ENCODE measurements at regions not wholly inside any gene's neighbourhood (a gene's known extent, or its start where the extent isn't known, plus 50 kb on each side); places are given as distances from the start of the nearest gene placed in this dataset.
"Not testable (repeated sequence)": the region's sequence is repeated elsewhere in the genome, so short reads cannot be mapped to it uniquely, and the experiment has no call there.

- no peaks in the 10 kb centered on the region for H3K9me3 ChIP-seq (ENCODE audit: control insufficient read depth, insufficient read depth, low read length)
- no peaks in the 10 kb centered on the region for H3K27me3 ChIP-seq (ENCODE audit: control insufficient read depth, insufficient read depth, low read length)
- no peak overlapping the region for H3K4me3 ChIP-seq (ENCODE audit: low read depth, low read length)
- no peaks in the 10 kb centered on the region for H3K36me3 ChIP-seq (ENCODE audit: control insufficient read depth, insufficient read depth, low read length)
- no peaks in the 10 kb centered on the region for H3K4me1 ChIP-seq (ENCODE audit: control insufficient read depth, insufficient read depth, low read length)
- no peak overlapping the region for H3K9ac ChIP-seq (ENCODE audit: low read depth, low read length)
- H3K27ac ChIP-seq (ENCODE audit: low read depth, low read length): no peak overlapping the region
Measured at GRCh38 chr2:189309331-189309730, 129.8 kb upstream of the COL5A2 start.

- H3K36me3 ChIP-seq (ENCODE audit: control insufficient read depth, insufficient read depth, low read length): no peaks in the 10 kb centered on the region
- H3K9me3 ChIP-seq (ENCODE audit: control insufficient read depth, insufficient read depth, low read length): no peaks in the 10 kb centered on the region
- no peak overlapping the region for H3K4me3 ChIP-seq (ENCODE audit: low read depth, low read length)
Measured at GRCh38 chr2:189312211-189312610, 129.1 kb upstream of the WDR75 start.

GRCh38 chr2:189312643-189313042, 128.6 kb upstream of the WDR75 start:
- Histone ChIP-seq H3K9me3 (ENCODE audit: control insufficient read depth, insufficient read depth, low read length) (no peaks in the 10 kb centered on the region), H3K36me3 (ENCODE audit: control insufficient read depth, insufficient read depth, low read length) (no peaks in the 10 kb centered on the region), H3K27ac (ENCODE audit: low read depth, low read length) (no peak overlapping the region), H3K4me3 (ENCODE audit: low read depth, low read length) (no peak overlapping the region), H3K4me1 (ENCODE audit: control insufficient read depth, insufficient read depth, low read length) (no peaks in the 10 kb centered on the region), H3K9ac (ENCODE audit: low read depth, low read length) (no peak overlapping the region), H3K27me3 (ENCODE audit: control insufficient read depth, insufficient read depth, low read length) (no peaks in the 10 kb centered on the region)

More at GRCh38 chr2:189312211-189312610, 129.1 kb upstream of the WDR75 start:
- H3K9ac ChIP-seq (ENCODE audit: low read depth, low read length): no peak overlapping the region
- no peaks in the 10 kb centered on the region for H3K27me3 ChIP-seq (ENCODE audit: control insufficient read depth, insufficient read depth, low read length)
- no peak overlapping the region for H3K27ac ChIP-seq (ENCODE audit: low read depth, low read length)
- no peaks in the 10 kb centered on the region for H3K4me1 ChIP-seq (ENCODE audit: control insufficient read depth, insufficient read depth, low read length)

- Histone ChIP-seq H3K36me3 (ENCODE audit: control insufficient read depth, insufficient read depth, low read length) (no peaks in the 10 kb centered on the region), H3K4me3 (ENCODE audit: low read depth, low read length) (no peak overlapping the region), H3K9me3 (ENCODE audit: control insufficient read depth, insufficient read depth, low read length) (0 out of 2 replicates have a peak, but pooled peaks cover 13% of the 10 kb centered on the region), H3K27ac (ENCODE audit: low read depth, low read length) (no peak overlapping the region), H3K27me3 (ENCODE audit: control insufficient read depth, insufficient read depth, low read length) (no peaks in the 10 kb centered on the region), H3K9ac (ENCODE audit: low read depth, low read length) (no peak overlapping the region), H3K4me1 (ENCODE audit: control insufficient read depth, insufficient read depth, low read length) (no peaks in the 10 kb centered on the region)
Measured at GRCh38 chr2:189318761-189319160, 122.5 kb upstream of the WDR75 start.

GRCh38 chr2:189319424-189319823, 121.8 kb upstream of the WDR75 start:
- not testable (repeated sequence) for H3K4me1 ChIP-seq (ENCODE audit: control insufficient read depth, insufficient read depth, low read length); H3K9ac ChIP-seq (ENCODE audit: low read depth, low read length); H3K4me3 ChIP-seq (ENCODE audit: low read depth, low read length); H3K27ac ChIP-seq (ENCODE audit: low read depth, low read length); H3K36me3 ChIP-seq (ENCODE audit: control insufficient read depth, insufficient read depth, low read length); H3K27me3 ChIP-seq (ENCODE audit: control insufficient read depth, insufficient read depth, low read length)
- 0 out of 2 replicates have a peak, but pooled peaks cover 13% of the 10 kb centered on the region for H3K9me3 ChIP-seq (ENCODE audit: control insufficient read depth, insufficient read depth, low read length)

- Histone ChIP-seq H3K4me1 (ENCODE audit: control insufficient read depth, insufficient read depth, low read length) (peaks cover 4% of the 10 kb centered on the region; the same call in 1 of the 2 replicates), H3K27ac (ENCODE audit: low read depth, low read length) (no peak overlapping the region), H3K9ac (ENCODE audit: low read depth, low read length) (no peak overlapping the region), H3K4me3 (ENCODE audit: low read depth, low read length) (no peak overlapping the region), H3K36me3 (ENCODE audit: control insufficient read depth, insufficient read depth, low read length) (no peaks in the 10 kb centered on the region), H3K9me3 (ENCODE audit: control insufficient read depth, insufficient read depth, low read length) (0 out of 2 replicates have a peak, but pooled peaks cover 3% of the 10 kb centered on the region), H3K27me3 (ENCODE audit: control insufficient read depth, insufficient read depth, low read length) (no peaks in the 10 kb centered on the region)
Measured at GRCh38 chr2:189327879-189328847, 113.1 kb upstream of the WDR75 start.

GRCh38 chr2:189328848-189329245, 112.4 kb upstream of the WDR75 start:
- H3K36me3 ChIP-seq (ENCODE audit: control insufficient read depth, insufficient read depth, low read length): no peaks in the 10 kb centered on the region
- H3K4me3 ChIP-seq (ENCODE audit: low read depth, low read length): no peak overlapping the region
- H3K27ac ChIP-seq (ENCODE audit: low read depth, low read length): no peak overlapping the region

GRCh38 chr2:189336276-189336975, 104.8 kb upstream of the WDR75 start:
- no peaks in the 10 kb centered on the region for H3K4me1 ChIP-seq (ENCODE audit: control insufficient read depth, insufficient read depth, low read length)
- no peaks in the 10 kb centered on the region for H3K36me3 ChIP-seq (ENCODE audit: control insufficient read depth, insufficient read depth, low read length)
- peaks cover 11% of the 10 kb centered on the region for H3K9me3 ChIP-seq (ENCODE audit: control insufficient read depth, insufficient read depth, low read length)
- H3K27me3 ChIP-seq (ENCODE audit: control insufficient read depth, insufficient read depth, low read length): no peaks in the 10 kb centered on the region
- H3K4me3 ChIP-seq (ENCODE audit: low read depth, low read length): no peak overlapping the region
- H3K9ac ChIP-seq (ENCODE audit: low read depth, low read length): no peak overlapping the region
- no peak overlapping the region for H3K27ac ChIP-seq (ENCODE audit: low read depth, low read length)

More at GRCh38 chr2:189328848-189329245, 112.4 kb upstream of the WDR75 start:
- Histone ChIP-seq H3K4me1 (ENCODE audit: control insufficient read depth, insufficient read depth, low read length) (peaks cover 4% of the 10 kb centered on the region; the same call in 1 of the 2 replicates), H3K9me3 (ENCODE audit: control insufficient read depth, insufficient read depth, low read length) (0 out of 2 replicates have a peak, but pooled peaks cover 3% of the 10 kb centered on the region), H3K9ac (ENCODE audit: low read depth, low read length) (no peak overlapping the region), H3K27me3 (ENCODE audit: control insufficient read depth, insufficient read depth, low read length) (no peaks in the 10 kb centered on the region)

GRCh38 chr2:189337656-189338055, 103.6 kb upstream of the WDR75 start:
- Histone ChIP-seq H3K36me3 (ENCODE audit: control insufficient read depth, insufficient read depth, low read length) (no peaks in the 10 kb centered on the region), H3K9me3 (ENCODE audit: control insufficient read depth, insufficient read depth, low read length) (peaks cover 16% of the 10 kb centered on the region), H3K4me1 (ENCODE audit: control insufficient read depth, insufficient read depth, low read length) (no peaks in the 10 kb centered on the region), H3K4me3 (ENCODE audit: low read depth, low read length) (no peak overlapping the region), H3K9ac (ENCODE audit: low read depth, low read length) (no peak overlapping the region), H3K27ac (ENCODE audit: low read depth, low read length) (no peak overlapping the region), H3K27me3 (ENCODE audit: control insufficient read depth, insufficient read depth, low read length) (no peaks in the 10 kb centered on the region)

- Histone ChIP-seq H3K36me3 (ENCODE audit: control insufficient read depth, insufficient read depth, low read length) (no peaks in the 10 kb centered on the region), H3K9me3 (ENCODE audit: control insufficient read depth, insufficient read depth, low read length) (peaks cover 19% of the 10 kb centered on the region), H3K27me3 (ENCODE audit: control insufficient read depth, insufficient read depth, low read length) (no peaks in the 10 kb centered on the region), H3K9ac (ENCODE audit: low read depth, low read length) (no peak overlapping the region), H3K4me3 (ENCODE audit: low read depth, low read length) (no peak overlapping the region), H3K4me1 (ENCODE audit: control insufficient read depth, insufficient read depth, low read length) (no peaks in the 10 kb centered on the region), H3K27ac (ENCODE audit: low read depth, low read length) (no peak overlapping the region)
Measured at GRCh38 chr2:189338115-189338514, 103.2 kb upstream of the WDR75 start.

GRCh38 chr2:189341077-189341476, 100.2 kb upstream of the WDR75 start:
- Histone ChIP-seq H3K9me3 (ENCODE audit: control insufficient read depth, insufficient read depth, low read length) (peaks cover 19% of the 10 kb centered on the region), H3K27me3 (ENCODE audit: control insufficient read depth, insufficient read depth, low read length) (no peaks in the 10 kb centered on the region), H3K4me1 (ENCODE audit: control insufficient read depth, insufficient read depth, low read length) (no peaks in the 10 kb centered on the region), H3K4me3 (ENCODE audit: low read depth, low read length) (no peak overlapping the region), H3K36me3 (ENCODE audit: control insufficient read depth, insufficient read depth, low read length) (no peaks in the 10 kb centered on the region), H3K9ac (ENCODE audit: low read depth, low read length) (no peak overlapping the region), H3K27ac (ENCODE audit: low read depth, low read length) (no peak overlapping the region)

Measured in HUES48 (cell line).